Astrocyte (in vitro differentiated cells and primary cell): ENCODE measurements at regions not wholly inside any gene's neighbourhood (a gene's known extent, or its start where the extent isn't known, plus 50 kb on each side); places are given as distances from the start of the nearest gene placed in this dataset.

Experiments used
- CTCF ChIP-seq: IDR thresholded peaks from 2 replicates; pipeline ENCODE4 v1.5.1; 2011; ENCODE audit warnings: low read depth, mild to moderate bottlenecking, inconsistent platforms, low read length, moderate library complexity; ENCODE audit not compliant: insufficient read depth
- EZH2 ChIP-seq: IDR thresholded peaks from 2 replicates; pipeline ENCODE4 v1.6.1; 2012; ENCODE audit warnings: mild to moderate bottlenecking, low read length, inconsistent platforms; ENCODE audit not compliant: insufficient read depth

- TF ChIP-seq CTCF = no peak
- TF ChIP-seq EZH2 = no peak
These were observed 157.7 kb upstream of the EYA4 start for GRCh38 chr6:133083248-133083967.
